GM19455 (cell line): ENCODE measurements at regions not wholly inside any gene's neighbourhood (a gene's known extent, or its start where the extent isn't known, plus 50 kb on each side); places are given as distances from the start of the nearest gene placed in this dataset.

Source experiments
- ATAC-seq: cut with Tn5 transposase; IDR thresholded peaks from one replicate; pipeline ENCODE4 v1.9.1; 2021; ENCODE audit not compliant: unreplicated experiment

- no peak for ATAC-seq
These were observed 213.8 kb upstream of the MARCKS start for GRCh38 chr6:113643407-113643770.

- peak; percentile 39 for ATAC-seq
These were observed 212.1 kb upstream of the MARCKS start for GRCh38 chr6:113644861-113645575.

- ATAC-seq: peak; percentile 16
These were observed 211.6 kb upstream of the MARCKS start for GRCh38 chr6:113645576-113645970.

GRCh38 chr6:113645986-113646385 is 211.2 kb upstream of the MARCKS start:
- no peak for ATAC-seq

GRCh38 chr6:113646701-113647100 is 210.4 kb upstream of the MARCKS start:
- ATAC-seq: no peak

- no peak for ATAC-seq
These were observed 209.8 kb upstream of the MARCKS start for GRCh38 chr6:113647143-113647889.

- no peak for ATAC-seq
These were observed 208.4 kb upstream of the MARCKS start for GRCh38 chr6:113648698-113649097.

GRCh38 chr6:113649276-113649675 is 207.9 kb upstream of the MARCKS start:
- no peak for ATAC-seq

GRCh38 chr6:113649880-113650609 is 207.1 kb upstream of the MARCKS start:
- ATAC-seq: no peak

GRCh38 chr6:113650610-113650979 is 206.6 kb upstream of the MARCKS start:
- ATAC-seq: no peak

- no peak for ATAC-seq
These were observed 206.0 kb upstream of the MARCKS start for GRCh38 chr6:113651120-113651519.

GRCh38 chr6:113651920-113652319 is 205.2 kb upstream of the MARCKS start:
- ATAC-seq: no peak

- ATAC-seq: no peak
These were observed 203.9 kb upstream of the MARCKS start for GRCh38 chr6:113653275-113653674.

- ATAC-seq: no peak
These were observed 202.7 kb upstream of the MARCKS start for GRCh38 chr6:113654396-113654795.

- ATAC-seq: no peak
These were observed 201.4 kb upstream of the MARCKS start for GRCh38 chr6:113655761-113656160.

GRCh38 chr6:113659762-113660404 is 197.3 kb upstream of the MARCKS start:
- ATAC-seq: no peak

- no peak for ATAC-seq
These were observed 196.3 kb upstream of the MARCKS start for GRCh38 chr6:113660819-113661218.

- no peak for ATAC-seq
These were observed 195.0 kb upstream of the MARCKS start for GRCh38 chr6:113662093-113662665.

GRCh38 chr6:113662688-113663333 is 194.3 kb upstream of the MARCKS start:
- ATAC-seq: peak; percentile 60

GRCh38 chr6:113664909-113665308 is 192.2 kb upstream of the MARCKS start:
- no peak for ATAC-seq
